GM23338 (cell line): ENCODE measurements at regions not wholly inside any gene's neighbourhood (a gene's known extent, or its start where the extent isn't known, plus 50 kb on each side); places are given as distances from the start of the nearest gene placed in this dataset.

ENCODE experiments used
- ATAC-seq: fragments of 200-7000 bp; cut with Tn5 transposase; 3 replicates; pipeline ENCODE4 v1.9.1; 2020
- DNase-seq: peaks from one replicate; pipeline ENCODE4 v3.0.0-alpha.2; 2015; ENCODE audit warnings: low spot score
- H2AFZ ChIP-seq: fragments of 200-600 bp; sonication (generic); 2 replicates; pipeline ENCODE4 v1.8.0; 2016; ENCODE audit warnings: antibody characterized with exemption, mild to moderate bottlenecking, moderate library complexity
- H3F3A ChIP-seq: fragments of 200-600 bp; sonication (generic); replicated peaks from 2 replicates; pipeline ENCODE4 v1.8.0; 2017; ENCODE audit warnings: antibody characterized with exemption, mixed run types, low read depth
- H3K27ac ChIP-seq: fragments of 200-600 bp; sonication (generic); 2 replicates; pipeline ENCODE4 v1.6.1; 2016; ENCODE audit warnings: low read depth
- H3K27me3 ChIP-seq: fragments of 200-600 bp; sonication (generic); 2 replicates; pipeline ENCODE4 v1.8.0; 2016; ENCODE audit warnings: mild to moderate bottlenecking, mixed run types, moderate library complexity; ENCODE audit not compliant: insufficient read depth
- H3K36me3 ChIP-seq: fragments of 200-600 bp; sonication (generic); 2 replicates; pipeline ENCODE4 v1.8.0; 2016; ENCODE audit warnings: mild to moderate bottlenecking; ENCODE audit not compliant: insufficient read depth
- H3K4me1 ChIP-seq: fragments of 200-600 bp; sonication (generic); 2 replicates; pipeline ENCODE4 v1.8.0; 2016; ENCODE audit warnings: mild to moderate bottlenecking, moderate library complexity; ENCODE audit not compliant: insufficient read depth
- H3K4me2 ChIP-seq: fragments of 200-600 bp; sonication (generic); 2 replicates; pipeline ENCODE4 v1.7.1; 2017; ENCODE audit warnings: mixed run types
- H3K4me3 ChIP-seq: fragments of 200-600 bp; sonication (generic); 2 replicates; pipeline ENCODE4 v1.6.1; 2016; ENCODE audit warnings: mixed run types
- H3K79me2 ChIP-seq: fragments of 200-600 bp; sonication (generic); replicated peaks from 2 replicates; pipeline ENCODE4 v1.8.0; 2017; ENCODE audit warnings: mild to moderate bottlenecking; ENCODE audit not compliant: insufficient read depth
- H3K9me2 ChIP-seq: fragments of 200-600 bp; sonication (generic); 2 replicates; pipeline ENCODE4 v1.8.0; 2017; ENCODE audit not compliant: insufficient read depth
- H4K20me1 ChIP-seq: fragments of 200-600 bp; sonication (generic); replicated peaks from 2 replicates; pipeline ENCODE4 v1.8.0; 2017; ENCODE audit warnings: mild to moderate bottlenecking; ENCODE audit not compliant: insufficient read depth
- H3K27ac Mint-ChIP-seq: 2 replicates; pipeline ENCODE4 v1.8.0; 2020; ENCODE audit warnings: inconsistent platforms, mild to moderate bottlenecking, moderate library complexity, mixed read lengths
- H3K27me3 Mint-ChIP-seq: 3 replicates; pipeline ENCODE4 v1.8.0; 2022; ENCODE audit warnings: low read depth, mild to moderate bottlenecking, moderate library complexity, mixed read lengths, inconsistent platforms; ENCODE audit not compliant: insufficient read depth, poor library complexity
- H3K36me3 Mint-ChIP-seq: 3 replicates; pipeline ENCODE4 v1.8.0; 2021; ENCODE audit warnings: low read depth, mild to moderate bottlenecking, inconsistent platforms, moderate library complexity, mixed read lengths
- H3K4me1 Mint-ChIP-seq: 3 replicates; pipeline ENCODE4 v1.8.0; 2020; ENCODE audit warnings: mild to moderate bottlenecking, inconsistent platforms, mixed read lengths
- H3K4me3 Mint-ChIP-seq: 3 replicates; pipeline ENCODE4 v1.8.0; 2021; ENCODE audit warnings: moderate library complexity, mild to moderate bottlenecking, inconsistent platforms, mixed read lengths
- H3K9me3 Mint-ChIP-seq: 3 replicates; pipeline ENCODE4 v1.8.0; 2020; ENCODE audit warnings: moderate library complexity, mild to moderate bottlenecking, inconsistent platforms, mixed read lengths
- CREB1 ChIP-seq: fragments of 250-450 bp; sonication (Bioruptor Pico); IDR thresholded peaks from 2 replicates; pipeline ENCODE4 v1.5.0; 2020; ENCODE audit warnings: low read depth, mild to moderate bottlenecking, moderate library complexity
- EZH2phosphoT487 ChIP-seq: fragments of 200-600 bp; sonication (generic); IDR thresholded peaks from one replicate; pipeline ENCODE4 v1.8.1; 2018; ENCODE audit warnings: antibody characterized with exemption; ENCODE audit not compliant: unreplicated experiment
- JUNB ChIP-seq: IDR thresholded peaks from one replicate; pipeline ENCODE4 v1.6.1; 2016; ENCODE audit warnings: antibody characterized with exemption; ENCODE audit not compliant: unreplicated experiment
- NANOG ChIP-seq: IDR thresholded peaks from 2 replicates; pipeline ENCODE4 v1.6.1; 2016; ENCODE audit warnings: antibody characterized with exemption, borderline replicate concordance
- POLR2AphosphoS5 ChIP-seq: IDR thresholded peaks from 2 replicates; pipeline ENCODE4 v1.6.1; 2016; ENCODE audit warnings: antibody characterized with exemption, low read depth
- STAT1 ChIP-seq: IDR thresholded peaks from one replicate; pipeline ENCODE4 v1.6.1; 2016; ENCODE audit warnings: antibody characterized with exemption; ENCODE audit not compliant: unreplicated experiment
- ZNF114 ChIP-seq: fragments of 250-450 bp; sonication (Bioruptor Pico); IDR thresholded peaks from 2 replicates; pipeline ENCODE4 v1.5.0; 2020; ENCODE audit warnings: mild to moderate bottlenecking, moderate library complexity
- TF ChIP-seq, protein P1 (sequence below): IDR thresholded peaks from one replicate; pipeline ENCODE4 v1.6.1; 2018; ENCODE audit warnings: antibody characterized with exemption; ENCODE audit not compliant: unreplicated experiment
- TF ChIP-seq, protein P2 (sequence below), 2 experiments: fragments of 200-600 bp in 1 of 2; sonication (generic) in 1 of 2; conservative IDR thresholded peaks; 2 replicates each; pipeline versions ENCODE4 v1.5.1 to v1.6.1; 2016 to 2017; ENCODE audit warnings: antibody characterized with exemption in 2 of 2, low read depth in 2 of 2, mild to moderate bottlenecking in 2 of 2, moderate library complexity in 1 of 2
- TF ChIP-seq, protein P3 (sequence below): IDR thresholded peaks from 2 replicates; pipeline ENCODE4 v1.6.1; 2016; ENCODE audit warnings: antibody characterized with exemption
- TF ChIP-seq, protein P4 (sequence below): fragments of 250-450 bp; sonication (Bioruptor Pico); IDR thresholded peaks from 2 replicates; pipeline ENCODE4 v1.5.0; 2020; ENCODE audit warnings: mild to moderate bottlenecking, moderate library complexity

DNA sequence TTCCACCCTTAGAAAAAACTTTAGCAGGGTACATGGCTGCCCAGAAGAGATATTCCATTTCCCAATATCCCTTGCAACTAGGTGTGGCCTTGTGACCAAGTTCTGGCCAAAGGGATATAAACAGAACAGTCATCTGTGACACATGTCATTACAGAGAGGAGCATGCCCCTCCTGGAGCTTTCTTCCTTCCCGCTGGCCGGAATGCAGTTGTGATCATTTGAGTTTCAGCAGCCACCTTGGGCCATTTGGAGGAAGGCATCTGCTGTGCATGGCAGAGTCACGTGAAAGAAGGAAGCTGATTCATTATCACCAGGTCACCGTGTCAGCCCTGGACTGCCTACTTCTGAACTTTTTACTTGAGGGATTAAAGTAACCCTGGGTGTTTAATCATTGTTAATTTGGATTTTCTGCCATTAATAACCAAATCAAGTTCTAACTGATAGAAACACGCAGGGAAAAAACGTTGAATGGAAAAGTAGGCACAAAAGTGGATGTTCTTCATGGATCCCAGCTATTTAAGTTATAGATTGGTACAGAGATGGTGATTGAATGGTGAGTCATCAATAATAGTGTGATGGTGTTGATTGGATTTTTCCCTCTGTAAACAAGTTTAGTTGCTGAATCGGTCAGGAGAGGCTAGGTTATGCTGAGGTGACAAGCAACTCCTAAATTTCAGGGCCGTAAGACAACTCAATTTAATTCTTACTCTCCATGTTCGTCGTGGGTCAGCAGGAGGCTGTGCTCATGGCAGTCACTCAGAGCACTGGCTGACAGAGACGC is 80.7 kb upstream of the CCDC167 start:
- TF ChIP-seq, protein P1, sequence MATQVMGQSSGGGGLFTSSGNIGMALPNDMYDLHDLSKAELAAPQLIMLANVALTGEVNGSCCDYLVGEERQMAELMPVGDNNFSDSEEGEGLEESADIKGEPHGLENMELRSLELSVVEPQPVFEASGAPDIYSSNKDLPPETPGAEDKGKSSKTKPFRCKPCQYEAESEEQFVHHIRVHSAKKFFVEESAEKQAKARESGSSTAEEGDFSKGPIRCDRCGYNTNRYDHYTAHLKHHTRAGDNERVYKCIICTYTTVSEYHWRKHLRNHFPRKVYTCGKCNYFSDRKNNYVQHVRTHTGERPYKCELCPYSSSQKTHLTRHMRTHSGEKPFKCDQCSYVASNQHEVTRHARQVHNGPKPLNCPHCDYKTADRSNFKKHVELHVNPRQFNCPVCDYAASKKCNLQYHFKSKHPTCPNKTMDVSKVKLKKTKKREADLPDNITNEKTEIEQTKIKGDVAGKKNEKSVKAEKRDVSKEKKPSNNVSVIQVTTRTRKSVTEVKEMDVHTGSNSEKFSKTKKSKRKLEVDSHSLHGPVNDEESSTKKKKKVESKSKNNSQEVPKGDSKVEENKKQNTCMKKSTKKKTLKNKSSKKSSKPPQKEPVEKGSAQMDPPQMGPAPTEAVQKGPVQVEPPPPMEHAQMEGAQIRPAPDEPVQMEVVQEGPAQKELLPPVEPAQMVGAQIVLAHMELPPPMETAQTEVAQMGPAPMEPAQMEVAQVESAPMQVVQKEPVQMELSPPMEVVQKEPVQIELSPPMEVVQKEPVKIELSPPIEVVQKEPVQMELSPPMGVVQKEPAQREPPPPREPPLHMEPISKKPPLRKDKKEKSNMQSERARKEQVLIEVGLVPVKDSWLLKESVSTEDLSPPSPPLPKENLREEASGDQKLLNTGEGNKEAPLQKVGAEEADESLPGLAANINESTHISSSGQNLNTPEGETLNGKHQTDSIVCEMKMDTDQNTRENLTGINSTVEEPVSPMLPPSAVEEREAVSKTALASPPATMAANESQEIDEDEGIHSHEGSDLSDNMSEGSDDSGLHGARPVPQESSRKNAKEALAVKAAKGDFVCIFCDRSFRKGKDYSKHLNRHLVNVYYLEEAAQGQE = no peak
- TF ChIP-seq, protein P2, sequence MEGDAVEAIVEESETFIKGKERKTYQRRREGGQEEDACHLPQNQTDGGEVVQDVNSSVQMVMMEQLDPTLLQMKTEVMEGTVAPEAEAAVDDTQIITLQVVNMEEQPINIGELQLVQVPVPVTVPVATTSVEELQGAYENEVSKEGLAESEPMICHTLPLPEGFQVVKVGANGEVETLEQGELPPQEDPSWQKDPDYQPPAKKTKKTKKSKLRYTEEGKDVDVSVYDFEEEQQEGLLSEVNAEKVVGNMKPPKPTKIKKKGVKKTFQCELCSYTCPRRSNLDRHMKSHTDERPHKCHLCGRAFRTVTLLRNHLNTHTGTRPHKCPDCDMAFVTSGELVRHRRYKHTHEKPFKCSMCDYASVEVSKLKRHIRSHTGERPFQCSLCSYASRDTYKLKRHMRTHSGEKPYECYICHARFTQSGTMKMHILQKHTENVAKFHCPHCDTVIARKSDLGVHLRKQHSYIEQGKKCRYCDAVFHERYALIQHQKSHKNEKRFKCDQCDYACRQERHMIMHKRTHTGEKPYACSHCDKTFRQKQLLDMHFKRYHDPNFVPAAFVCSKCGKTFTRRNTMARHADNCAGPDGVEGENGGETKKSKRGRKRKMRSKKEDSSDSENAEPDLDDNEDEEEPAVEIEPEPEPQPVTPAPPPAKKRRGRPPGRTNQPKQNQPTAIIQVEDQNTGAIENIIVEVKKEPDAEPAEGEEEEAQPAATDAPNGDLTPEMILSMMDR (conservative IDR thresholded peaks at IDR 0.05; ENCODE audit: low read depth in 2 of 2) = no peak
- TF ChIP-seq STAT1 (no peak), CREB1 (CRISPR knock-in tag) (no peak), NANOG (no peak), ZNF114 (CRISPR knock-in tag) (no peak), POLR2AphosphoS5 (no peak), EZH2phosphoT487 (no peak), JUNB (no peak)
- TF ChIP-seq, protein P3, sequence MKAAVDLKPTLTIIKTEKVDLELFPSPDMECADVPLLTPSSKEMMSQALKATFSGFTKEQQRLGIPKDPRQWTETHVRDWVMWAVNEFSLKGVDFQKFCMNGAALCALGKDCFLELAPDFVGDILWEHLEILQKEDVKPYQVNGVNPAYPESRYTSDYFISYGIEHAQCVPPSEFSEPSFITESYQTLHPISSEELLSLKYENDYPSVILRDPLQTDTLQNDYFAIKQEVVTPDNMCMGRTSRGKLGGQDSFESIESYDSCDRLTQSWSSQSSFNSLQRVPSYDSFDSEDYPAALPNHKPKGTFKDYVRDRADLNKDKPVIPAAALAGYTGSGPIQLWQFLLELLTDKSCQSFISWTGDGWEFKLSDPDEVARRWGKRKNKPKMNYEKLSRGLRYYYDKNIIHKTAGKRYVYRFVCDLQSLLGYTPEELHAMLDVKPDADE = no peak
- TF ChIP-seq, protein P4, sequence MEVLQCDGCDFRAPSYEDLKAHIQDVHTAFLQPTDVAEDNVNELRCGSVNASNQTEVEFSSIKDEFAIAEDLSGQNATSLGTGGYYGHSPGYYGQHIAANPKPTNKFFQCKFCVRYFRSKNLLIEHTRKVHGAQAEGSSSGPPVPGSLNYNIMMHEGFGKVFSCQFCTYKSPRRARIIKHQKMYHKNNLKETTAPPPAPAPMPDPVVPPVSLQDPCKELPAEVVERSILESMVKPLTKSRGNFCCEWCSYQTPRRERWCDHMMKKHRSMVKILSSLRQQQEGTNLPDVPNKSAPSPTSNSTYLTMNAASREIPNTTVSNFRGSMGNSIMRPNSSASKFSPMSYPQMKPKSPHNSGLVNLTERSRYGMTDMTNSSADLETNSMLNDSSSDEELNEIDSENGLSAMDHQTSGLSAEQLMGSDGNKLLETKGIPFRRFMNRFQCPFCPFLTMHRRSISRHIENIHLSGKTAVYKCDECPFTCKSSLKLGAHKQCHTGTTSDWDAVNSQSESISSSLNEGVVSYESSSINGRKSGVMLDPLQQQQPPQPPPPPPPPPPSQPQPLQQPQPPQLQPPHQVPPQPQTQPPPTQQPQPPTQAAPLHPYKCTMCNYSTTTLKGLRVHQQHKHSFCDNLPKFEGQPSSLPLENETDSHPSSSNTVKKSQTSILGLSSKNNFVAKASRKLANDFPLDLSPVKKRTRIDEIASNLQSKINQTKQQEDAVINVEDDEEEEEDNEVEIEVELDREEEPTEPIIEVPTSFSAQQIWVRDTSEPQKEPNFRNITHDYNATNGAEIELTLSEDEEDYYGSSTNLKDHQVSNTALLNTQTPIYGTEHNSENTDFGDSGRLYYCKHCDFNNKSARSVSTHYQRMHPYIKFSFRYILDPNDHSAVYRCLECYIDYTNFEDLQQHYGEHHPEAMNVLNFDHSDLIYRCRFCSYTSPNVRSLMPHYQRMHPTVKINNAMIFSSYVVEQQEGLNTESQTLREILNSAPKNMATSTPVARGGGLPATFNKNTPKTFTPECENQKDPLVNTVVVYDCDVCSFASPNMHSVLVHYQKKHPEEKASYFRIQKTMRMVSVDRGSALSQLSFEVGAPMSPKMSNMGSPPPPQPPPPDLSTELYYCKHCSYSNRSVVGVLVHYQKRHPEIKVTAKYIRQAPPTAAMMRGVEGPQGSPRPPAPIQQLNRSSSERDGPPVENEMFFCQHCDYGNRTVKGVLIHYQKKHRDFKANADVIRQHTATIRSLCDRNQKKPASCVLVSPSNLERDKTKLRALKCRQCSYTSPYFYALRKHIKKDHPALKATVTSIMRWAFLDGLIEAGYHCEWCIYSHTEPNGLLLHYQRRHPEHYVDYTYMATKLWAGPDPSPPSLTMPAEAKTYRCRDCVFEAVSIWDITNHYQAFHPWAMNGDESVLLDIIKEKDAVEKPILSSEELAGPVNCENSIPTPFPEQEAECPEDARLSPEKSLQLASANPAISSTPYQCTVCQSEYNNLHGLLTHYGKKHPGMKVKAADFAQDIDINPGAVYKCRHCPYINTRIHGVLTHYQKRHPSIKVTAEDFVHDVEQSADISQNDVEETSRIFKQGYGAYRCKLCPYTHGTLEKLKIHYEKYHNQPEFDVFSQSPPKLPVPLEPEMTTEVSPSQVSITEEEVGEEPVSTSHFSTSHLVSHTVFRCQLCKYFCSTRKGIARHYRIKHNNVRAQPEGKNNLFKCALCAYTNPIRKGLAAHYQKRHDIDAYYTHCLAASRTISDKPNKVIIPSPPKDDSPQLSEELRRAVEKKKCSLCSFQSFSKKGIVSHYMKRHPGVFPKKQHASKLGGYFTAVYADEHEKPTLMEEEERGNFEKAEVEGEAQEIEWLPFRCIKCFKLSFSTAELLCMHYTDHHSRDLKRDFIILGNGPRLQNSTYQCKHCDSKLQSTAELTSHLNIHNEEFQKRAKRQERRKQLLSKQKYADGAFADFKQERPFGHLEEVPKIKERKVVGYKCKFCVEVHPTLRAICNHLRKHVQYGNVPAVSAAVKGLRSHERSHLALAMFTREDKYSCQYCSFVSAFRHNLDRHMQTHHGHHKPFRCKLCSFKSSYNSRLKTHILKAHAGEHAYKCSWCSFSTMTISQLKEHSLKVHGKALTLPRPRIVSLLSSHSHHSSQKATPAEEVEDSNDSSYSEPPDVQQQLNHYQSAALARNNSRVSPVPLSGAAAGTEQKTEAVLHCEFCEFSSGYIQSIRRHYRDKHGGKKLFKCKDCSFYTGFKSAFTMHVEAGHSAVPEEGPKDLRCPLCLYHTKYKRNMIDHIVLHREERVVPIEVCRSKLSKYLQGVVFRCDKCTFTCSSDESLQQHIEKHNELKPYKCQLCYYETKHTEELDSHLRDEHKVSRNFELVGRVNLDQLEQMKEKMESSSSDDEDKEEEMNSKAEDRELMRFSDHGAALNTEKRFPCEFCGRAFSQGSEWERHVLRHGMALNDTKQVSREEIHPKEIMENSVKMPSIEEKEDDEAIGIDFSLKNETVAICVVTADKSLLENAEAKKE (CRISPR knock-in tag) = no peak
- Histone ChIP-seq H3K4me2 (no peak overlapping the region), H3K79me2 (no peaks in the 10 kb centered on the region), H3K9me2 (no peaks in the 10 kb centered on the region), H2AFZ (no peak overlapping the region), H4K20me1 (no peaks in the 10 kb centered on the region), H3K27ac (no peak overlapping the region), H3K36me3 (no peaks in the 10 kb centered on the region), H3K4me1 (peaks cover 16% of the 10 kb centered on the region), H3K27me3 (no peaks in the 10 kb centered on the region), H3F3A (no peaks in the 10 kb centered on the region), H3K4me3 (no peak overlapping the region)
- Mint-ChIP-seq H3K4me1 (peaks cover 23% of the 10 kb centered on the region), H3K27ac (no peak overlapping the region), H3K4me3 (no peak overlapping the region), H3K36me3 (no peaks in the 10 kb centered on the region), H3K27me3 (peaks cover 11% of the 10 kb centered on the region), H3K9me3 (no peaks in the 10 kb centered on the region)
- no peak for DNase-seq
- no peak for ATAC-seq
